Ishikawa (cell line): ENCODE measurements at regions not wholly inside any gene's neighbourhood (a gene's known extent, or its start where the extent isn't known, plus 50 kb on each side); places are given as distances from the start of the nearest gene placed in this dataset.

Experiments used
- CEBPB ChIP-seq: IDR thresholded peaks from 2 replicates; pipeline ENCODE4 v1.6.1; 2012
- CREB1 ChIP-seq: IDR thresholded peaks from 2 replicates; pipeline ENCODE4 v1.6.1; 2012; ENCODE audit warnings: low read depth
- EGR1 ChIP-seq: IDR thresholded peaks from 2 replicates; pipeline ENCODE4 v1.6.1; 2012
- EP300 ChIP-seq: IDR thresholded peaks from 2 replicates; pipeline ENCODE4 v1.6.1; 2012; ENCODE audit warnings: borderline replicate concordance
- FOXM1 ChIP-seq: IDR thresholded peaks from 2 replicates; pipeline ENCODE4 v1.6.1; 2012; ENCODE audit warnings: low read depth, borderline replicate concordance
- NFIC ChIP-seq: IDR thresholded peaks from 2 replicates; pipeline ENCODE4 v1.6.1; 2012
- RAD21 ChIP-seq: IDR thresholded peaks from 2 replicates; pipeline ENCODE4 v1.6.1; 2012; ENCODE audit warnings: low read depth
- TAF1 ChIP-seq: IDR thresholded peaks from 2 replicates; pipeline ENCODE4 v1.6.1; 2012; ENCODE audit warnings: low read depth, mild to moderate bottlenecking
- TCF12 ChIP-seq: IDR thresholded peaks from 2 replicates; pipeline ENCODE4 v1.6.1; 2012; ENCODE audit warnings: low read depth
- TEAD4 ChIP-seq: IDR thresholded peaks from 2 replicates; pipeline ENCODE4 v1.6.1; 2012
- USF1 ChIP-seq: IDR thresholded peaks from 2 replicates; pipeline ENCODE4 v1.6.1; 2012
- YY1 ChIP-seq: IDR thresholded peaks from 2 replicates; pipeline ENCODE4 v1.6.1; 2012; ENCODE audit warnings: low read depth
- ZBTB7A ChIP-seq: IDR thresholded peaks from 2 replicates; pipeline ENCODE4 v1.6.1; 2012; ENCODE audit warnings: low read depth
- TF ChIP-seq, protein P1 (sequence below): IDR thresholded peaks from 2 replicates; pipeline ENCODE4 v1.6.1; 2012
- TF ChIP-seq, protein P2 (sequence below): IDR thresholded peaks from 2 replicates; pipeline ENCODE4 v1.6.1; 2012; ENCODE audit warnings: low read depth, mild to moderate bottlenecking

DNA sequence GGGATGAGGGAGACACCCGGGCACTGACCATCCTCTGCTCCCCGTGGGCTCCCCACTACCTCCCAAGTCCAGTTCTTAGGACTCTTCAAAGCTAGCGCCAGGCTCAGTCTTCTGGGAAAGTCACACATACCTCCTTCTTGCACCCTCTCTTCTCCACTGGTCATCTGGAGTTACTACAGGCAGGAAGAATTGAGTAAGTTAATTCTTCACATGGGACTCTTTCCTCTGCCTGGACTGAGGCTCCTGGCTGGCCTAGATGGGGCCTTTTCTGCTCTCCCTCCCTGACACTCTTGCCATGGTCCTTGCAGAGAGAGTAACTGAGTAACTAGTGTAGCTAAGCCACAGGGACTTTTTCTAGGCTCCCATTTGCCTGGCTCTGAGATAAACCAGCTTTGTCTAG, 96.5 kb upstream of the CELF4 start:
- TF ChIP-seq NFIC (no peak), ZBTB7A (no peak), FOXM1 (no peak), EGR1 (no peak), TAF1 (no peak), EP300 (no peak), YY1 (no peak), CEBPB (no peak), CREB1 (no peak), TCF12 (no peak)

GRCh38 chr18:37661478-37661877, 95.9 kb upstream of the CELF4 start:
- TF ChIP-seq, protein P1, sequence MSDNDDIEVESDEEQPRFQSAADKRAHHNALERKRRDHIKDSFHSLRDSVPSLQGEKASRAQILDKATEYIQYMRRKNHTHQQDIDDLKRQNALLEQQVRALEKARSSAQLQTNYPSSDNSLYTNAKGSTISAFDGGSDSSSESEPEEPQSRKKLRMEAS = no peak
- no peak for TF ChIP-seq ZBTB7A
- TF ChIP-seq USF1 = no peak
- TF ChIP-seq TEAD4 = no peak
- no peak for TF ChIP-seq FOXM1
- no peak for TF ChIP-seq TAF1
- no peak for TF ChIP-seq EP300
- TF ChIP-seq YY1 = no peak
- no peak for TF ChIP-seq CREB1
- TF ChIP-seq RAD21 = no peak
- no peak for TF ChIP-seq CEBPB
- no peak for TF ChIP-seq TCF12
- TF ChIP-seq EGR1 = no peak
- no peak for TF ChIP-seq NFIC
- TF ChIP-seq, protein P2, sequence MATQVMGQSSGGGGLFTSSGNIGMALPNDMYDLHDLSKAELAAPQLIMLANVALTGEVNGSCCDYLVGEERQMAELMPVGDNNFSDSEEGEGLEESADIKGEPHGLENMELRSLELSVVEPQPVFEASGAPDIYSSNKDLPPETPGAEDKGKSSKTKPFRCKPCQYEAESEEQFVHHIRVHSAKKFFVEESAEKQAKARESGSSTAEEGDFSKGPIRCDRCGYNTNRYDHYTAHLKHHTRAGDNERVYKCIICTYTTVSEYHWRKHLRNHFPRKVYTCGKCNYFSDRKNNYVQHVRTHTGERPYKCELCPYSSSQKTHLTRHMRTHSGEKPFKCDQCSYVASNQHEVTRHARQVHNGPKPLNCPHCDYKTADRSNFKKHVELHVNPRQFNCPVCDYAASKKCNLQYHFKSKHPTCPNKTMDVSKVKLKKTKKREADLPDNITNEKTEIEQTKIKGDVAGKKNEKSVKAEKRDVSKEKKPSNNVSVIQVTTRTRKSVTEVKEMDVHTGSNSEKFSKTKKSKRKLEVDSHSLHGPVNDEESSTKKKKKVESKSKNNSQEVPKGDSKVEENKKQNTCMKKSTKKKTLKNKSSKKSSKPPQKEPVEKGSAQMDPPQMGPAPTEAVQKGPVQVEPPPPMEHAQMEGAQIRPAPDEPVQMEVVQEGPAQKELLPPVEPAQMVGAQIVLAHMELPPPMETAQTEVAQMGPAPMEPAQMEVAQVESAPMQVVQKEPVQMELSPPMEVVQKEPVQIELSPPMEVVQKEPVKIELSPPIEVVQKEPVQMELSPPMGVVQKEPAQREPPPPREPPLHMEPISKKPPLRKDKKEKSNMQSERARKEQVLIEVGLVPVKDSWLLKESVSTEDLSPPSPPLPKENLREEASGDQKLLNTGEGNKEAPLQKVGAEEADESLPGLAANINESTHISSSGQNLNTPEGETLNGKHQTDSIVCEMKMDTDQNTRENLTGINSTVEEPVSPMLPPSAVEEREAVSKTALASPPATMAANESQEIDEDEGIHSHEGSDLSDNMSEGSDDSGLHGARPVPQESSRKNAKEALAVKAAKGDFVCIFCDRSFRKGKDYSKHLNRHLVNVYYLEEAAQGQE = no peak

DNA sequence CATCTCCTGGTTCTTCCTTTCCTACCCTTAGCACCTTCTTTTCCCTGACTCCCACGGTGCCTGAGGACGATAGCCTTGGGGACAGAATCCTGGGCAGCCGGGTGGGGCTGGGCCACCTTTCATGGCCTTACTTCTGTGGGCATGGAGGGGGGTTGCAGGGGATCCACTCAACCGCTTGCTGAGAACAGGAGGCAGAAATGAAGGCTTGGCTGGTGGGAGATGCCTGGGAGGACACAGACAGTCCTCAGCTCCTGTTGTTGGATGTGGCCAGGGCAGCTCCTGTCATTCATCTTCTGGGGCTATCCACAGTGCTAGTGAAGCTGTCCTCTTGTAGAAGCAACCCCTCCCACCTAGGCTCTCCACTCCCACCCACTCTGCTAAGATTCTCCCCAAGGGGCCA, 95.5 kb upstream of the CELF4 start:
- no peak for TF ChIP-seq USF1
- TF ChIP-seq CREB1 = no peak
- no peak for TF ChIP-seq TAF1
- TF ChIP-seq EP300 = no peak
- no peak for TF ChIP-seq TCF12
- TF ChIP-seq FOXM1 = no peak
- TF ChIP-seq, protein P1 = no peak
- no peak for TF ChIP-seq TEAD4
- TF ChIP-seq CEBPB = no peak

DNA sequence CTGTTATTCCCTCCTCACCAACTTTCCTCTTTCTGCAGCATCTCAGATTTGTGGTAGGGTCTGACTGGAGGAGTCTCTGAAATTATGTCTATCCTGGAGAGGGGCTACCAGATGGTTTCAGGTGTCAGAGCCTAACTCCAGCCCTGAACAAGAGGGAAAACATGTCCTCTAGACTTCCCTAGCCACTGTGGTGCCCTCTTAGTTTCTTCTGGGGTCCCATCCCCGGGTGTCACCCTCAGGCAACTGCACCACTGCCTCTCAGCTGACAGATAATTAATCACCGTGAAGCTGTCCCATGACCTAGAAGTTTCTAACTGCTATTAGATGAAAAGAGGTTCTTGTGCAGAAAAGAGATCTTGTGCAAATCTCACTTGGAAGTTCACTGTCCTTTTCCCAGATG, 95.1 kb upstream of the CELF4 start:
- TF ChIP-seq, protein P1 = no peak
- TF ChIP-seq CEBPB (no peak), YY1 (no peak), RAD21 (no peak), EGR1 (no peak), CREB1 (no peak), NFIC (no peak), USF1 (no peak), TEAD4 (no peak), TAF1 (no peak), FOXM1 (no peak), TCF12 (no peak)
- TF ChIP-seq, protein P2 = no peak

GRCh38 chr18:37659906-37660305, 94.3 kb upstream of the CELF4 start:
- no peak for TF ChIP-seq TCF12
- TF ChIP-seq FOXM1 = no peak
- no peak for TF ChIP-seq EGR1
- no peak for TF ChIP-seq CEBPB
- TF ChIP-seq CREB1 = no peak
- TF ChIP-seq TAF1 = no peak

DNA sequence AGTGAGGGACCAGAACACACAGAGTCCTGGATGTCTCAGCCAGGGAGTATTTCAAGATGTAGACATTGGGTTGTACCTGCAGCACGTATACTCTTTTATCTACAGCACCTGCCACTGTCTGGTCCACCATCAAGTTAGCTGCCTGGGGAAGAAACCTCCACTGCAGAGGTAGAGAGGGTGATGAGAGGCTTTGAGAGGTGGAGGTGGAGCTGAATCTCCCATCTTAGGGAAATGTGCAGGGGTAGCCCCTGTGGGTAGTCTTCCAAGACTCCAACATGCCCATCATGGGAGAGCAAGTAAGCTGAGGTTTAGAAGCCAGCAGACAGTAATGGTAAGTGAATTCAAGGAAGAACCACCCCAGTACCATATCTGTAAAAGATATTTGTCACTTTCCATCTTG, 93.3 kb upstream of the CELF4 start:
- TF ChIP-seq EP300 = no peak
- TF ChIP-seq, protein P2 = no peak
- TF ChIP-seq CREB1 = no peak
- no peak for TF ChIP-seq NFIC
